Sigmoid colon (tissue), 4 donors: ENCODE measurements at regions not wholly inside any gene's neighbourhood (a gene's known extent, or its start where the extent isn't known, plus 50 kb on each side); places are given as distances from the start of the nearest gene placed in this dataset.

Source experiments
- POLR2AphosphoS5 ChIP-seq, 4 donors: sonication (generic); formaldehyde crosslinking; IDR thresholded peaks; one replicate each; pipeline ENCODE4 v1.6.1; 2017; ENCODE audit warnings: antibody characterized with exemption in 4 of 4
- TF ChIP-seq, protein P1 (sequence below), 4 experiments: fragments of 450-650 bp in 3 of 4; fragments of 200-600 bp in 1 of 4; IDR thresholded peaks; one replicate each; pipeline ENCODE4 v1.5.1; 2016 to 2019; ENCODE audit warnings: antibody characterized with exemption in 4 of 4, mild to moderate bottlenecking in 3 of 4, moderate library complexity in 2 of 4

DNA sequence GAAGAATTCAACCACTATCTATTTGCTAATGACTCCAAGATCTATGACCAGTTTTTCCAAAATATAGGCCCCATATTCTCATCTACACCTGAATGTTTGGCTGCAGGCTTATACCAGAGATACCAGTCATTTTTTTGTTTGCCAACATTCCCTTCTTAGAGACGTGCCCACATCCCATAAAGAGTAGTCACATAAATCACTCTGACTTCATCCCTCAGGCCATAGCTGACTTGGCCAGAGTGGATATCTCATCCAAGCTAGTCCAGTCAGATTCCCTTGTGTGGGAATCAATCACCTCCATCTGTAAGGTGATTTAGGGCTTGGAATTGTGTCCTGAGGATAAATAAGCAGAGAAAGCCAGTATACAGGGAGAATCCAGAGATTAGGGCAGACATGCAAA, 124.3 kb upstream of the SLC24A2 start:
- TF ChIP-seq, protein P1, sequence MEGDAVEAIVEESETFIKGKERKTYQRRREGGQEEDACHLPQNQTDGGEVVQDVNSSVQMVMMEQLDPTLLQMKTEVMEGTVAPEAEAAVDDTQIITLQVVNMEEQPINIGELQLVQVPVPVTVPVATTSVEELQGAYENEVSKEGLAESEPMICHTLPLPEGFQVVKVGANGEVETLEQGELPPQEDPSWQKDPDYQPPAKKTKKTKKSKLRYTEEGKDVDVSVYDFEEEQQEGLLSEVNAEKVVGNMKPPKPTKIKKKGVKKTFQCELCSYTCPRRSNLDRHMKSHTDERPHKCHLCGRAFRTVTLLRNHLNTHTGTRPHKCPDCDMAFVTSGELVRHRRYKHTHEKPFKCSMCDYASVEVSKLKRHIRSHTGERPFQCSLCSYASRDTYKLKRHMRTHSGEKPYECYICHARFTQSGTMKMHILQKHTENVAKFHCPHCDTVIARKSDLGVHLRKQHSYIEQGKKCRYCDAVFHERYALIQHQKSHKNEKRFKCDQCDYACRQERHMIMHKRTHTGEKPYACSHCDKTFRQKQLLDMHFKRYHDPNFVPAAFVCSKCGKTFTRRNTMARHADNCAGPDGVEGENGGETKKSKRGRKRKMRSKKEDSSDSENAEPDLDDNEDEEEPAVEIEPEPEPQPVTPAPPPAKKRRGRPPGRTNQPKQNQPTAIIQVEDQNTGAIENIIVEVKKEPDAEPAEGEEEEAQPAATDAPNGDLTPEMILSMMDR (IDR thresholded peaks at IDR 0.05) = no peak
- no peak for TF ChIP-seq POLR2AphosphoS5 (IDR thresholded peaks at IDR 0.05)
